ENCODE measurements at regions not wholly inside any gene's neighbourhood (a gene's known extent, or its start where the extent isn't known, plus 50 kb on each side); places are given as distances from the start of the nearest gene placed in this dataset.

GRCh38 chr6:4545893-4546292 is 230.3 kb upstream of the CDYL start:
- in situ Hi-C loops (cut with MboI; ENCODE audit: low pct_unique_long_range_greater_than_20kb, low sequenced_read_pairs) = no loop called here
- DNase-seq = no peak

DNA sequence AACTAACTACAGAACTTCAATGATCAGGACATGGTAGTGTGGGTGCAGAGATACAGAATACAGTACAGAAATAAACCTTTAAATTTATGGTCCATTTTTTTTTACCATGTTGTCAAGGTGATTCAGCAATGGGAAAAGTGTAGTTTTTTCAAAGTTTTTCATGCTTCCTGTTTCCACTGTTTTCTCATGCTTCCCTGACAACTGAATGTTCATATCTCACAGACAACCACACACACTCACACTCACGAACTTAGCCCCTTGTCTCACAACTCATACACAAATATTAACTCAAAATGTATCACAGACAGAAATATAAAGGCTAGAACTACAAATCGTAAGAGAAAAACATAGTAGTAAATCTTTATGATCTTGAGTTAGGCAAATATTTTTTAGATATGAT is 232.6 kb upstream of the CDYL start:
- in situ Hi-C loops (cut with MboI; ENCODE audit: low pct_unique_long_range_greater_than_20kb, low sequenced_read_pairs) = no loop called here
- peak; percentile 3 for DNase-seq

DNA sequence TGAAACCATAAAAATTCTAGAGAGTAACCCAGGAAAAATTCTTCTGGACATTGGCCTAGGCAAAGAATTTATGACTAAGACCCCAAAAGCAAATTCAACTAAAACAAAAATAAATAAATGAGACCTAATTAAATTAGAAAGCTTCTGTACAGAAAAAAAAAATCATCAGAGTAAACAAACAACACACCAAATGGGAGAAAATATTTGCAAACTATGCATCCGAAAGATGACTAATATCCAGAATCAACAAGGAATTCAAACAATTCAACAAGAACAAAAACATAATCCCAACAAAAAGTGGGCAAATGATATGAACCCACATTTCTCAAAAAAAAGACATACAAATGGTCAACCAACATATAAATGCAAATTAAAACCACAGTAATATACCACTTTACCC is 242.6 kb upstream of the CDYL start:
- in situ Hi-C loops (cut with MboI; ENCODE audit: low pct_unique_long_range_greater_than_20kb, low sequenced_read_pairs) = no loop called here
- DNase-seq = no peak

GRCh38 chr6:4531406-4531805 is 244.8 kb upstream of the CDYL start:
- no peak for DNase-seq
- in situ Hi-C loops (cut with MboI; ENCODE audit: low pct_unique_long_range_greater_than_20kb, low sequenced_read_pairs) = no loop called here

DNA sequence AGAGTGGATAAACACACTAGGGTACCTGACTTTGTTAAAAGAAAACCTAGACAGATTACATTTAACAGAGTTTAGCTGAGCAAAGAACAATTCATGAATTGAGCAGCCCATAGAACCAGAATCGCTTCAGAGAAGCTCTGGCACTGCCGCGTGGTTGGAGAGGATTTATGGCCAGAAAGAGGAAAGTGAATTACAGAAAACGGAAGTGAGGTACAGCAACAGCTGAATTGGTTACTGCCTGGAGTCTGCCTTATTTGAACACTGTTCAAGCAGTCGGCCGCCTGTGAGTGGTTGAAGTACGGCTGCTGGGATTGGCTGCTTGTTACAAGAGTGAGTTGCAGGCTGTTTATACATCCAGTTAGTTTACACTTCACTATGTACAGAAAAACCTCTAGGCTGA is 253.8 kb upstream of the CDYL start:
- peak; percentile 65 for DNase-seq
- in situ Hi-C loops (cut with MboI; ENCODE audit: low pct_unique_long_range_greater_than_20kb, low sequenced_read_pairs) = no loop called here

DNA sequence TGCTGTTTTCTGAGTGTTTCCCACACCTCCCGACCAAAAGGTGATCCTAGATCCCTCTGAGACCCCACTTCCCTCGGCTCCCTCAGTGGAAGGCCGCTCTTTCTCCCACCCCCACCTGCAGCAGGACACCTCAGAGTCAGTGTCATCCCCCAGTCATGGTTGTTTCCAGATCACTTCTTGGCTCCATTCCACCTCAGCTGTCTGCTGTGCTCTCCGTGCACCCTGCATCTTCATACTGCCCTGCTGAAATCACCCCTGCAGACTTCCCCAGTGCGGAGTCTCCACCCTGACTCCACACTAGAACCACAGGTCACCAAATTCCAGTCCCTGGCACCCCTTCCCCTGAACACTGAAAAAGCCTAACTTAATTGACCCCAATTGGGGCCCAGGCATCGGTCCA is 255.1 kb upstream of the CDYL start:
- in situ Hi-C loops (cut with MboI; ENCODE audit: low pct_unique_long_range_greater_than_20kb, low sequenced_read_pairs) = no loop called here
- DNase-seq = no peak

GRCh38 chr6:4518506-4518905 is 257.7 kb upstream of the CDYL start:
- DNase-seq = no peak
- in situ Hi-C loops (cut with MboI; ENCODE audit: low pct_unique_long_range_greater_than_20kb, low sequenced_read_pairs) = no loop called here

GRCh38 chr6:4516206-4516605 is 260.0 kb upstream of the CDYL start:
- in situ Hi-C loops (cut with MboI; ENCODE audit: low pct_unique_long_range_greater_than_20kb, low sequenced_read_pairs) = no loop called here
- DNase-seq = no peak

GRCh38 chr6:4513561-4513960 is 262.6 kb upstream of the CDYL start:
- in situ Hi-C loops (cut with MboI; ENCODE audit: low pct_unique_long_range_greater_than_20kb, low sequenced_read_pairs) = no loop called here
- no peak for DNase-seq

DNA sequence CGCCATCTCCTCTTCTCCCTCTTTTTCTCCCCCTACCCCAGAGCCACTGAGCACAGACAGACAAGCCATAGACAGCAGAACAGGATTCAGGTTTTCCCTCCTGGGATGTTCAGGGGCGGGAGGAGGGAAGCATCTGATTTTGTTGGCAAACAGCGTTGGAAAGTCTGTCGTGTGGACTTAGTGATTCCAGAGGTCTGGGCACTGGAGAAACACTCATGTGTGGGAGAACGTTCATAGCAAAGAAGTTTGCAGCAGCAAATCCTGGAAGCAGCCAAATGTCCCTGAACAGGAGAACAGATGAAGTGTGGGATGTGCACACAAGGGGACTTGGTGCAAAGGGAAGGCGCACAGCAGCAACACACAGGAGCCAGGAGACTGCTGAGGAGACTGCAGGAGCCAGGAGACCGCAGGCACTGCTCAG is 264.1 kb upstream of the CDYL start:
- in situ Hi-C loops (cut with MboI; ENCODE audit: low pct_unique_long_range_greater_than_20kb, low sequenced_read_pairs) = no loop called here
- no peak for DNase-seq

DNA sequence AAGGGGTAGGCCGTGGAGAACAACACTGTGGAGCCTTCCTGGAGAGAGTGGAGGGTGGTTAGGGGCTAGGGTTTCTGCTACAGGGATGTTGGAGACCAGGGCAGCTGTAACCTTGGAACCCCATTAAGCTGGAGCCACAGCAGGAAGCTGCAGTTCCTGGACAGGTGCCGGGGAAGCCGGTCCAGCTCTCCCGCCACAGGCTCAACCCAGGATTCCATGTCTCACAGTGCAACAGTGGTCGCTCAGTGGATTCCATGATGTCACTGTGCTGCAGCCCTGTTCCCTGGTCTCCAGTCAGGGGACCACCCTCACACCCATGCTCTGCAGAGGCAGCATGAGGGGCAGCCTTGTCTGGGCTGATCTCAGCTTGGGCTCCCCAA is 264.6 kb upstream of the CDYL start:
- DNase-seq = no peak
- in situ Hi-C loops (cut with MboI; ENCODE audit: low pct_unique_long_range_greater_than_20kb, low sequenced_read_pairs) = no loop called here

GRCh38 chr6:4510906-4511640 is 265.1 kb upstream of the CDYL start:
- DNase-seq = no peak
- in situ Hi-C loops (cut with MboI; ENCODE audit: low pct_unique_long_range_greater_than_20kb, low sequenced_read_pairs) = no loop called here

GRCh38 chr6:4510317-4510716 is 265.9 kb upstream of the CDYL start:
- no peak for DNase-seq
- in situ Hi-C loops (cut with MboI; ENCODE audit: low pct_unique_long_range_greater_than_20kb, low sequenced_read_pairs) = no loop called here

- in situ Hi-C loops (cut with MboI; ENCODE audit: low pct_unique_long_range_greater_than_20kb, low sequenced_read_pairs) = no loop called here
- DNase-seq = no peak
Observed at GRCh38 chr6:4509506-4509905, 266.7 kb upstream of the CDYL start.

DNA sequence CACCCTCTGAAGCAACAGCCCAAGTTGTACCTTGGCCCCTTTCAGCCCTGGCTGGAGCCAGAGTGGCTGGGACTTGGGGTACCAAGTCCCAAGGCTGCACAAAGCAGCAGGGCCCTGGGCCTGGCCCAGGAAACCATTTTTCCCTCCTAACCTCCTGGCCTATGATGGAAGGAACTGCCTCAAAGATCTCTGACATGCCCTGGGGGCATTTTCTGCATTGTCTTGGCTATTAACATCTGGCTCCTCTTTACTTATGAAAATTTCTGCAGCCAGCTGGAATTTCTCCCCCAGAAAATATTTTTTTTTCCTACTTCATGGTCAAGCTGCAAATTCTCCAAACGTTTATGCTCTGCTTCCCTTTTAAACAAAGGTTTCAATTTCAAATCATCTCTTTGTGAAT is 269.4 kb upstream of the CDYL start:
- in situ Hi-C loops (cut with MboI; ENCODE audit: low pct_unique_long_range_greater_than_20kb, low sequenced_read_pairs) = no loop called here
- DNase-seq = no peak

GRCh38 chr6:4506223-4506622 is 270.0 kb upstream of the CDYL start:
- in situ Hi-C loops (cut with MboI; ENCODE audit: low pct_unique_long_range_greater_than_20kb, low sequenced_read_pairs) = no loop called here
- no peak for DNase-seq

- in situ Hi-C loops (cut with MboI; ENCODE audit: low pct_unique_long_range_greater_than_20kb, low sequenced_read_pairs) = no loop called here
- no peak for DNase-seq
Observed at GRCh38 chr6:4504700-4505099, 271.5 kb upstream of the CDYL start.

DNA sequence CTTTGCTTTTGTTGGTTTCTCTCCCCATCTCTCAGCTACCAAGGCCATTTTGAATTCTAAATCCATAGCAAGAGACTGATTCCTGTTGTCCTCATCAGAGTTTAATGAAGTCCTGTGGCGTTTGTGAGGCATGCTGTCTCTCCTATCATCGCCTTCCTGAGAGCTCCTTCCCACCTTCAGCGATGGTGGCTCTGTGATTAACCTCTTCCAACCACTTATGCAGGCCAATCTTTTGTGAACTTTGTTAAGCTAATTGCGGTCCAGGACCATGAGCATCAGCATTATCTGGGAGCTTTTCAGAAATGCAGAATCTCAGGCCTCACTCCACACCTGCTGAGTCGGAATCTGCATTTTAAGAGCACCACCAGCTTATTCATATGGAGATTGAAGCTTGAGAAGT is 272.5 kb upstream of the CDYL start:
- no peak for DNase-seq
- in situ Hi-C loops (cut with MboI; ENCODE audit: low pct_unique_long_range_greater_than_20kb, low sequenced_read_pairs) = no loop called here

GRCh38 chr6:4496284-4496683 is 279.9 kb upstream of the CDYL start:
- DNase-seq = no peak
- in situ Hi-C loops (cut with MboI; ENCODE audit: low pct_unique_long_range_greater_than_20kb, low sequenced_read_pairs) = no loop called here

DNA sequence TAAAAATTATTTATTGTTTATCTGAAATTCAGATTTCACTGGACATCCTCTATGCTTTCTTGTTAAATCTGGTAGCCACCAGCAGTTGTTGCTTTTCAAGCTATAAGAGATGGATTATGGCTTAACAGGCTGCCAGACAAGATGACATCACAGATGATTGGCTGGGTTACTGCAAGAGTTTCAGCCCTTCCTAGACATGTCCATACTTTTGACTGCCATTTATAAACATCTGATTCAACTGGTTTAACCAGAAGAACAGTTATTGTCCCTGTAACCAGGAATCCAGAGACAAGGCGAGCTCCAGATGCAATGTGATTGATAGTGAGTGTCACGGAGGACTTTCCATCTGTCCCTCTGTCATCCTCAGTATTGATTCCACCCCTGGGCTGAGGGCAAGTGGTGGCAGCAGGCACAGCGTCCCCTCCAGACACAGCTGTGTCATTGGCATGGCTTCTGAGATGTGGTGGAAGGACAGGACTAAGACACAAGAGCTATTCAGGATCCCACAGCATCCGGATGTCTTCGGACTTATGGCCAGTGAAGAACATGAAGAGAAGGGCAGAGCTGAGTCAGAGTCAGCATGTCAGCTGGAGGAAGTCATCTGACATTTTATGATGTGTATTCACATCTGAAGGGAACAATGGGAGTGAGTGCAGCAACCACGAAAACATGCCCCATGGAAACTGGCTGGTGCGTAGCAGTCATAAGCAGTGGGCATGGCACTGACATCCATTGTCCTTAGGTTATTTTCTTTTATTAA is 284.5 kb upstream of the CDYL start:
- no peak for DNase-seq
- in situ Hi-C loops (cut with MboI; ENCODE audit: low pct_unique_long_range_greater_than_20kb, low sequenced_read_pairs) = no loop called here

DNA sequence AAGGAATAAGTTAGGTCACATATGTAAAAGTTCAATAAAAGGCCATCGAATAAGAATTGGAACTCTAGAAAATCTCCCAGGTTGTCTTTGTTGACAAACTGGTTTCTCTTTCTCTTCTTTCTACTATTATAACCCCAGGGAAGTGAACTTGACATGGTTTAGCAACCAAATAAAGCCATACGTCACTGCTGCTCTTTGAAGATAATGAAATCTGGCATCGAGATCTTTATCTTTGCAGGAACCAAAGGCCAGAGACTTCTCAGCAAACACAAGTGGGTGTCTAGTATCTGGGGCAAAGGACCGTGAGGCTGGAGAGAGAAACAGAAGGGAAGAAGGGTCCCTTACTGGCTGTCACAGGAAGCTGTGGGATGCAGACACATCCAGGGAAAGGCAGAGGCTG is 286.7 kb upstream of the CDYL start:
- in situ Hi-C loops (cut with MboI; ENCODE audit: low pct_unique_long_range_greater_than_20kb, low sequenced_read_pairs) = no loop called here
- peak; percentile 24 for DNase-seq

All from KBM-7 (cell line).